ENCODE measurements at regions not wholly inside any gene's neighbourhood (a gene's known extent, or its start where the extent isn't known, plus 50 kb on each side); places are given as distances from the start of the nearest gene placed in this dataset.

DNA sequence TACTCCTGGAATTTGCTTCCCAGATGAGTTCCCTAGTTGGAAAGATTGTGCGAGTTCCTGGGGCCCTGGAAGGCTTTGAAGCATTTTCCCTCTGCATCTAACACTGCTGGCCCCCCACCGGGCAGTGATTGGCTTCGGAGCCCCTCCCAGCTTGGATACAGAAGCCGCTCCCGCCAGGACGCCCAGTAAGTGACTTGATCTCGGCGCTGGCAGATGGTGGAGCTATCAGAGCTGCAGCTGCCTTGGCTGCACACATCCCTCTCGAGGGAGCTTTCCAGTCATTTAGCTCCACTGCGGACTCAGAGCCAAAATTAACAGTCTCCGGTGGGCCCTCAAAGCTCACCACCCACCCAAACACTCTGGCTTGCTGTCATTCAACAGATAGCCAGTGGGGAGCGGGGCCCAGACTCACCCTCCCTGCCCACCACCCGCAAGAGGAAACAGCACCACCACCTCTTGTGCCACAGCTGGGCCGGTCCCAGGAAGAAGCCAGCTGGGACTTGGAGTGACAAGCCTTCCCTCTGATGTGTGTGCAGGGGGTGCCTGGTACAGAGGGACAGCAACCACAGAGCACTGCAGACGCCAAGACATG is 162.3 kb downstream of the TRIM29 start:
- DNase-seq (ENCODE audit: low read depth, low spot score) (no peak), FAIRE-seq (no peak), ATAC-seq (no peak)
- H2AFZ ChIP-seq (ENCODE audit: control insufficient read depth, low read depth, low read length), result no peak overlapping the region
- peaks cover 5 to 6% of the 10 kb centered on the region in 2 experiments for H3K27me3 ChIP-seq (replicated peaks in 1 of 2; ENCODE audit: control insufficient read depth in 2 of 2, insufficient read depth in 2 of 2, low read length in 1 of 2)
- H3K36me3 ChIP-seq (ENCODE audit: control insufficient read depth in 2 of 2, insufficient read depth in 2 of 2, low read length in 1 of 2), result no peaks in the 10 kb centered on the region
- H3K4me3 ChIP-seq, result no peak overlapping the region
- no peak overlapping the region for H3K4me2 ChIP-seq (ENCODE audit: control insufficient read depth, insufficient read depth)
- in situ Hi-C loops (cut with MboI), result no loop called here
- 13% methylated on average over 15 of the region's 15 CpGs for WGBS (ENCODE audit: insufficient coverage, insufficient replicate concordance, low lambda C conversion rate, missing lambda C conversion rate)
- H3K9ac ChIP-seq (ENCODE audit: control insufficient read depth, insufficient read depth, low read length), result no peak overlapping the region
- intact Hi-C loops (cut with micrococcal nuclease; ENCODE audit: unreplicated experiment), result no loop called here
- RAD21 ChIA-PET (ENCODE audit: unreplicated experiment), result no interaction called here
- no peaks in the 10 kb centered on the region for H3K4me1 ChIP-seq (ENCODE audit: control insufficient read depth, insufficient read depth, low read length)
- no peaks in the 10 kb centered on the region for H4K20me1 ChIP-seq (ENCODE audit: control insufficient read depth, insufficient read depth)
- SMC1A ChIA-PET (ENCODE audit: uncharacterized antibody, unreplicated experiment), result no interaction called here
- no TSS peak for BruUV-seq (replicated peaks)
- POLR2A ChIA-PET, result no interaction called here
- no peak overlapping the region for H3K27ac ChIP-seq (ENCODE audit: control insufficient read depth, insufficient read depth)
- H3K79me2 ChIP-seq (ENCODE audit: control insufficient read depth, insufficient read depth, low read length), result no peaks in the 10 kb centered on the region
- CTCF ChIA-PET, result interaction anchor here (0.5 kb wide), 1 partner anchor 314 kb away, joined by 3 read pairs; no protein-coding TSS in a partner anchor
- no peaks in the 10 kb centered on the region for H3K9me3 ChIP-seq (replicated peaks; ENCODE audit: control insufficient read depth, insufficient read depth, low read length)
- TF ChIP-seq, protein P1, sequence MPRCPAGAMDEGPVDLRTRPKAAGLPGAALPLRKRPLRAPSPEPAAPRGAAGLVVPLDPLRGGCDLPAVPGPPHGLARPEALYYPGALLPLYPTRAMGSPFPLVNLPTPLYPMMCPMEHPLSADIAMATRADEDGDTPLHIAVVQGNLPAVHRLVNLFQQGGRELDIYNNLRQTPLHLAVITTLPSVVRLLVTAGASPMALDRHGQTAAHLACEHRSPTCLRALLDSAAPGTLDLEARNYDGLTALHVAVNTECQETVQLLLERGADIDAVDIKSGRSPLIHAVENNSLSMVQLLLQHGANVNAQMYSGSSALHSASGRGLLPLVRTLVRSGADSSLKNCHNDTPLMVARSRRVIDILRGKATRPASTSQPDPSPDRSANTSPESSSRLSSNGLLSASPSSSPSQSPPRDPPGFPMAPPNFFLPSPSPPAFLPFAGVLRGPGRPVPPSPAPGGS (IDR thresholded peaks at IDR 0.05; ENCODE audit: borderline replicate concordance, insufficient read depth, low read depth, low read length, poor library complexity, severe bottlenecking), result no peak
- TF ChIP-seq EED (IDR thresholded peaks at IDR 0.05; ENCODE audit: low read depth) (no peak), ZBTB11 (CRISPR knock-in tag; IDR thresholded peaks at IDR 0.05) (no peak), CUX1 (IDR thresholded peaks at IDR 0.05; ENCODE audit: insufficient replicate concordance, low read depth, low read length) (no peak), RUNX3 (IDR thresholded peaks at IDR 0.05; ENCODE audit: low read length) (no peak), MYC (IDR thresholded peaks at IDR 0.05; ENCODE audit: insufficient read depth, insufficient read length, insufficient replicate concordance, low read length, severe bottlenecking) (no peak), NKRF (conservative IDR thresholded peaks at IDR 0.05) (no peak), YY1 (IDR thresholded peaks at IDR 0.05; ENCODE audit: low read depth, low read length) (no peak), JUNB (IDR thresholded peaks at IDR 0.05) (no peak)
